ENCODE measurements at regions not wholly inside any gene's neighbourhood (a gene's known extent, or its start where the extent isn't known, plus 50 kb on each side); places are given as distances from the start of the nearest gene placed in this dataset.

DNA sequence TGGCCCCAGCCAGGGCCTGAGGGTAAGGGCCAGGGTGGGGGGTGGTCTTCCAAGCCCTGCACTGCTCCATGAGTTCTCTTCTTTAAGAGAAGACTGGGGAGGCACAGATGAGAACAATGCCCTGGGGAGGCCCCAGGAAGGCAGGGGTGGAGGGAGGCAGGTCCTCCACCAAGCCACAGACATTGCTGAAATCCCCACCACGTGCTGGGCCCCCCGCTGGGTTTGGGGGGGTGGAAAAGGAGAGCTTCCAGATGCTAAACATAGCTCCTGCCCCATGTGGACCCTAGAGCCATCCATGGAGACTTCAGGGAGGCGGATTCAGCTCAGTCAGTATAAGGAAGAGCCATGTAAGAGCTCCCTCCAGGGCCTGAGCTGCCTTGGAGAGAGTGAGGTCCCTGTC lies 157.8 kb upstream of the LINGO1 start:
- TF ChIP-seq, protein P1, sequence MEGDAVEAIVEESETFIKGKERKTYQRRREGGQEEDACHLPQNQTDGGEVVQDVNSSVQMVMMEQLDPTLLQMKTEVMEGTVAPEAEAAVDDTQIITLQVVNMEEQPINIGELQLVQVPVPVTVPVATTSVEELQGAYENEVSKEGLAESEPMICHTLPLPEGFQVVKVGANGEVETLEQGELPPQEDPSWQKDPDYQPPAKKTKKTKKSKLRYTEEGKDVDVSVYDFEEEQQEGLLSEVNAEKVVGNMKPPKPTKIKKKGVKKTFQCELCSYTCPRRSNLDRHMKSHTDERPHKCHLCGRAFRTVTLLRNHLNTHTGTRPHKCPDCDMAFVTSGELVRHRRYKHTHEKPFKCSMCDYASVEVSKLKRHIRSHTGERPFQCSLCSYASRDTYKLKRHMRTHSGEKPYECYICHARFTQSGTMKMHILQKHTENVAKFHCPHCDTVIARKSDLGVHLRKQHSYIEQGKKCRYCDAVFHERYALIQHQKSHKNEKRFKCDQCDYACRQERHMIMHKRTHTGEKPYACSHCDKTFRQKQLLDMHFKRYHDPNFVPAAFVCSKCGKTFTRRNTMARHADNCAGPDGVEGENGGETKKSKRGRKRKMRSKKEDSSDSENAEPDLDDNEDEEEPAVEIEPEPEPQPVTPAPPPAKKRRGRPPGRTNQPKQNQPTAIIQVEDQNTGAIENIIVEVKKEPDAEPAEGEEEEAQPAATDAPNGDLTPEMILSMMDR (conservative IDR thresholded peaks at IDR 0.05; ENCODE audit: control insufficient read depth, insufficient read depth, low read depth, low read length): no peak
- DNase-seq (ENCODE audit: low read depth): no peak
- no peak overlapping the region for H3K4me3 ChIP-seq (ENCODE audit: control insufficient read depth, low read depth, low read length)

DNA sequence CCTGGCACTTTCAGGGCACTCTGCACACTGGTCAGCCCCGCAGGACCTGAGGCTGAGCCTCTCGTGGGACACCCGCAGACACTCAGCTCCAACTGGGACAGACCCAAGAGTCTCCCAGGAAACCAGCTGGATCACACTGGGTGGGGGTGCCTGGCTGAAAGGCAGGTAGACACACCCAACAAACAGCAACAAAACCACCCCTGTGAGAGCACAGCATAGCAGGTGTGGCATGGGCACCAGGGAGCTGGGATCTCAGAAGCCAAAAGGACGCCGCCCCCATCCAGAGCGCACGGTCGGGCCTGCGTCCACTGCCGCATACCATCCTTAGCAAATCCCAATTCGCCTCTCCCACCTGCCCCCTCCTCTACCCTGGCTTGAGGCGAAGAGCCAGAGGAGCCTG lies 154.2 kb upstream of the LINGO1 start:
- no peak overlapping the region for H3K4me3 ChIP-seq (ENCODE audit: control insufficient read depth, low read depth, low read length)
- TF ChIP-seq, protein P1 (conservative IDR thresholded peaks at IDR 0.05; ENCODE audit: control insufficient read depth, insufficient read depth, low read depth, low read length): no peak
- no peak for DNase-seq (ENCODE audit: low read depth)

DNA sequence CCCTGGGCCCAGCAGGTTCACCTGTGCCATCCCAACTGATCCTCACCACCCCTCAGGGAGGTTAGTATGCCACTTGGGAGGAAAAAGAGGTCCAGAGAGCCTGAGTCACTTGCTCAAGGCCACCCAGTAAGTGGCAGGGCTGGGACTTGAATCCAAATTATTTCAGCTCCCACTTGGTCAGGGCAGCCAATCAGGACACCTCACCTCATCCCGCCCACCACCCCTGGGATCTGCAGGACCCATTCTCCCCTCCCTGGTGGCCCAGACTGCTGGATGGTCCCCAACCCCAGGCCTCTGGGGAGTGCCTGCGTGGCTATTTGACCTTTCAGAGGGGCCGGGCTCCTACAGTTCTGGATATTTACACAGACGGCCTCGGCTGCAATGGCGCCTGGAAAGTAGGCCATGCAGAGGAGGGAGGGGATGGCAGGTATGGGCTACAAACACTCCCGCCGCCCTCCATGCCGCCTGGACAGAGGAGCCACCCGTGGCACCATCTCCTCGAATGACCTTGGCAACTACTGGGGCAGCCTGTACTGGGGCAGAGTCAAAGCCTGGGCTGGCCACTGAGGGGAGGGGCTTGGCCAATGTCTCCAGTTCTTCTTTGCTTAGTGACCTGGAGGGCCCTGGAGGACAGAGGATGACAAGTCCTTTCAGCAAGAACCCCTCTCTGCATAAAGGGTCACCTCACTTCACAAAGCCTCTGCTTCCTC lies 153.6 kb upstream of the LINGO1 start:
- TF ChIP-seq, protein P1 (conservative IDR thresholded peaks at IDR 0.05; ENCODE audit: control insufficient read depth, insufficient read depth, low read depth, low read length): no peak
- DNase-seq (ENCODE audit: low read depth): no peak

DNA sequence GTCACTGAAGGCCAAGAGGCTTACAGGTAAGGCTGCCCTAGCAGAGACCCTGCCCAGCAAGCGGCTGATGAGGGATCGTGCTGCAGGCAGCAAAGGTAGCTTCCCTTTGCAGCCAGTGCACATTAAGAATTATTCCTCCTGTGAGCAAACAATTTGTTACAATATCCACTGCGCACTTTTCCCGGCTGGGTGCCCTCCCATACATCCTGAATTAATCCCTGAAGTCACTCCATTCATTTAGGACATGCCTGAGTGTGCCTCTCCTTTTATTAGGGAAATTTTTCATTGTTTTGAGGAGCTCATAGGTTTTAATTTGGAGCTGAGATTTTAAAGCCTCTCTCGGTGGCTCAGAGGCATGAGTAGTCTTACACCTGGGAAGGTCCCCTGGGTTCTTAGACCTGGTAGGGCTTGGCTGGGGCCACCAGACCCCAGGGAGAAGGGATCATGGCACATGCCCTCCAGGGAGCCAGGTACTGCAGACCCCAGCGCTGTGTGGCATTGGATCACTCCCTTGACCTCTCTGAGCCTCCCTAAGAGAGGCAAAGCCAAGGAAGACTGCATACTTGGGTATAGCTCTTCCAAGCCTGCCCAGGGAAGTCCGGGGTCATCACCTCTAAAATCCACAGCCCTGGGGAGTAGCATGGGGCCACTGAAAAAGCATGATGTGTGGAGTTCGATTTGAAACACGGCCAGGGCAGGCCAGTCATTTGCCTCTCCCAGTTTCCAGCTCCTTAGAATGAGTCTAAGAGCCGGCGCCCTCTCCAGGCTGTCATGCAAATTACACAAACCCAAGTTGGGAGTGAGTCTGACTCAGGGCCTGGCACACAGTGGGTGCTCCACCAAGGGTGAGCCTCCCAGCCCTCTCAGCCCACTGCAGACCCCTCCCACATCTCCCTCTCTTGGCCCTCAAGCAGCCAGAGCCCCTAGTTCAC lies 151.9 kb upstream of the LINGO1 start:
- DNase-seq (ENCODE audit: low read depth): peak; percentile 34
- TF ChIP-seq, protein P1 (conservative IDR thresholded peaks at IDR 0.05; ENCODE audit: control insufficient read depth, insufficient read depth, low read depth, low read length): peak; percentile 43
- no peak overlapping the region for H3K4me3 ChIP-seq (ENCODE audit: control insufficient read depth, low read depth, low read length)

More for the DNA sequence above, 153.6 kb upstream of the LINGO1 start:
- H3K4me3 ChIP-seq (ENCODE audit: control insufficient read depth, low read depth, low read length): no peak overlapping the region

DNA sequence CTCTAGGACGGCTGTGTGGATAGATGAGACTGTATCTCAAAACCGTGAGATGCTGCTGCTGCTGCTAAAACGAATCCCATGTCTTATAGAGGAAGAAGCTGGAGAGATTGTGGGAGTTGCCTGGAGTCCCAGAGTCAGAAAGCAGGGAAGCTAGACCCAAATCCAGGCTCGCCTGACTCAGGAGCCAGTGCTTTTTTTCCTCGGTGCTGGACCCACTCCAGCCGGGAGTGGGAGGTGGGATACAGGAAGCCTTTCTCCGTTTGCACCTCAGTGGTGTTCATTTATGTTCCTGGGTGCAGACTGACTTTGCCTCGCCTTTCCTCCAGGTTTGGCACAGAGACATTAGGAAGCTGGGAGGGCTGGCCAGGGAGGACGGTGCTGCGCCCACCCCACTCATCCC lies 150.9 kb upstream of the LINGO1 start:
- no peak overlapping the region for H3K4me3 ChIP-seq (ENCODE audit: control insufficient read depth, low read depth, low read length)
- no peak for DNase-seq (ENCODE audit: low read depth)
- TF ChIP-seq, protein P1 (conservative IDR thresholded peaks at IDR 0.05; ENCODE audit: control insufficient read depth, insufficient read depth, low read depth, low read length): no peak

DNA sequence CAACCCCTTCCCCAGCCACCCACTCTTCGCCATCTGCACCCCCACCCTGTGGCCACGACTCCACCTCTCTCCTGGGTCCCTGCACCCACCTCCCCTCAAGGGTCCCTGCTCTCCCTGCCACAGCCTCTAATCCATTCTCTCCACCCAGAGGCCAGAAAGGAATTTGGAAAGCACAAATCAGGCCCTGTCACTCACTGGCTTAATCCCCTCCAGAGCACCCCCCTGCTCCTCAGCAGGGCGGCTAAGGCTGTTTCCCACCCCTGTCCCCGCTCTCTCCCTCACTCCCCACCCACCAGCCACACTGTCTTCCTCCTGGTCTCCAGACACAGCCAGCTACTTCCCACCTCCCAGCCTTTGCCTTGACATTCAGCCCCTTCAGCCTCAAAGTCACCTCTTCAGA lies 150.0 kb upstream of the LINGO1 start:
- no peak for DNase-seq (ENCODE audit: low read depth)
- no peak overlapping the region for H3K4me3 ChIP-seq (ENCODE audit: control insufficient read depth, low read depth, low read length)
- TF ChIP-seq, protein P1 (conservative IDR thresholded peaks at IDR 0.05; ENCODE audit: control insufficient read depth, insufficient read depth, low read depth, low read length): no peak

Measured in fibroblast of mammary gland (primary cell).